HL-60/S4 treated with retinoic acid at 250 ng/mL for 4 days and 3 days (cell line): ENCODE measurements at regions not wholly inside any gene's neighbourhood (a gene's known extent, or its start where the extent isn't known, plus 50 kb on each side); places are given as distances from the start of the nearest gene placed in this dataset.
"Not testable (repeated sequence)": the region's sequence is repeated elsewhere in the genome, so short reads cannot be mapped to it uniquely, and the experiment has no call there.

ENCODE experiments used
- in situ Hi-C: fragments of 300-500 bp; cut with MboI; formaldehyde crosslinking; loops from 2 replicates; pipeline ENCODE4 v1.7.0; 2022; ENCODE audit warnings: low sequenced_read_pairs

DNA sequence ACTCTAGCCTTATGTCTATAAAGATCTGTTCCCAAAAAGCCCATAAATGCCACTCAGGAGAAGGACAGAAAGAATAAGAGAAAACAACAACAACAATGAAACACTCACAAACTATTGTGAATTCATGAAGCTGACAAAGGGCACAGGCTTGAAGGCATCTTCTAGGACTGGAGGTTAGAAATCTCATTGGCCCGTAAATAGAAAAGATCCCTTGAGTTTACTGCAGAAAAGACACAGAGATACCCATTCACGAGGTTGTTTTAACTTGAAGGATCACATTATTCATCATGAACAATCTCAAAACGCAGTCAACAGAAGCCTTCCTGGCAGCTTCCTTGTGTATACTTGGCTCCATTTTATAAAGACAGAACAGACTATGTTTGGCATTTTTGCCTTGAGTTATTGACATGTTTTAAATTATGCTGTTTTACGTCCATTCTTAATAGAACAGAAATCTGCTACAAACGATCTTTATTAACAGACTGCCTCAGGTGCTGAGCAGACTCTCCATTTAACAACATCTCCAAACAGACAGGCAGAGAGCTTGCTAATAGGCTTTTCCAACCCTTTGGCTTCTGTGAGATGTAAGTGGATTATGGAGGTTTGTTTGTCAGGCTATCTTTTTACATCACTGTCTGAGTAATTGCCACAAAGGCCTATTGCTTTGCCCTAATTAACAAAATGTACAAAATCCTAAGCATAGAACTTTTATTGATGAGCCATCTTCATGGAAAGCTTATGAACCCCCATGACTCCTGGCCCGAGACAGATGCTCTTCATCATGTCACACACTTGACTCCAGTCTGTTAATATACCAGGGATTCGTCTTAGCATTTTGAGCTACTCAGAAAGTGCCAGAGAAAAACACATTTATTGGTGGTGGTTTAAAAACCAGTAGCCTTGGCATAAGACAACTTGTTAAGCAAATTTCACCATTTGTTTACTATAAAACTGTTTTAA lies 735.3 kb upstream of the ZNF608 start:
- in situ Hi-C loops = no loop called here

GRCh38 chr5:125483609-125484008 lies 737.2 kb upstream of the ZNF608 start:
- in situ Hi-C loops = no loop called here

GRCh38 chr5:125484272-125484741 lies 737.9 kb upstream of the ZNF608 start:
- in situ Hi-C loops = no loop called here

GRCh38 chr5:125484742-125485641 lies 738.6 kb upstream of the ZNF608 start:
- in situ Hi-C loops = no loop called here

DNA sequence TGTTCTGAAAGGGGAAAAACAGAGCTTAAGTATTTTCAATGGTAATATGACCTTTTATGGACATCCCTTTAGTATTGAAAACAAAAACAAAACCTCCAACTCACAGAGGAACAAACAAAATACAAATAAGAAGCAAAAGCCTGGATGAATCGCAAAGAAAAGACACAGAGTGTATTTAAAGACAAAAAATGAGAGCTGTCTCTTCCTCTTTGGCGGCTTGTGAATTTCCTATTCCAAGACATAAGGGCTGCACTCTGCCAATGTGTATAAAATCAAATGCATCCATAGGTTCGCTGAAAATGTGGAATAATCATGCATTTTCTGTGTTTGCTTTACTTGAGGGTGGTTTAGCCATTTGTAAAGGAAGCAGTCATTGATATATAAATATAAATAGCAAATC lies 739.3 kb upstream of the ZNF608 start:
- in situ Hi-C loops = no loop called here

- in situ Hi-C loops = no loop called here
These were observed 740.2 kb upstream of the ZNF608 start for GRCh38 chr5:125486634-125487033.

DNA sequence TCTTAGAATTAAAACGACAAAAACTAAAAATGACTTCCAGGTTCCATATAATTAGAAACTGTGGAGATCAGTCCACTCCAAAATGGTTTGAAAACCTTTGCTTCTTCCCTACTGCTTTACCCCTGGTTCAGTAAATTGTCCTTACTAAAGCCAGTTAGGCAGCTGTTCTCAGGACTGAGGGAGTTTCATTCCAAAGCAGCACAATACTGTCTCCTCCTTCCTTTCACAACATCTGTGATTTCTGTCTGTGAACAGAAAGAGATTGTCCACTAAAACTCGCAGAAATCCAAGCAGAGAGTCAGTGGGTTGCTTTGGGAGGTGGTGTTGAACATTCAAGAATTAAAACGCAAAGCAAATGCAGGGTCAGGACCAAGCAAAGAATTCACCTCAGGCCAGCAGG lies 740.8 kb upstream of the ZNF608 start:
- in situ Hi-C loops = no loop called here

DNA sequence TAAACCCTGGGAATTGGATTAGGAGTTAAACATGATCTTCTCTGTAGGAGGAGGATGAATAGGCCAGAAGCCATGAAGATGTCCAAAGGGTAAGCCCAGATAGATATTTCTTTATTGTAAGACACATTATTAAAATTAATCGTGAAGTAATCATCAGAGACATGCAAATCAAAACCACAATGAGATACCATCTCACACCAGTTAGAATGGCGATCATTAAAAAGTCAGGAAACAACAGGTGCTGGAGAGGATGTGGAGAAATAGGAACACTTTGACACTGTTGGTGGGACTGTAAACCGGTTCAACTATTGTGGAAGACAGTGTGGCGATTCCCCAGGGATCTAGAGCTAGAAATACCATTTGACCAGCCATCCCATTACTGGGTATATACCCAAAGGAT lies 741.2 kb upstream of the ZNF608 start:
- in situ Hi-C loops = not testable (repeated sequence)

GRCh38 chr5:125489146-125489545 lies 742.7 kb upstream of the ZNF608 start:
- in situ Hi-C loops = no loop called here

DNA sequence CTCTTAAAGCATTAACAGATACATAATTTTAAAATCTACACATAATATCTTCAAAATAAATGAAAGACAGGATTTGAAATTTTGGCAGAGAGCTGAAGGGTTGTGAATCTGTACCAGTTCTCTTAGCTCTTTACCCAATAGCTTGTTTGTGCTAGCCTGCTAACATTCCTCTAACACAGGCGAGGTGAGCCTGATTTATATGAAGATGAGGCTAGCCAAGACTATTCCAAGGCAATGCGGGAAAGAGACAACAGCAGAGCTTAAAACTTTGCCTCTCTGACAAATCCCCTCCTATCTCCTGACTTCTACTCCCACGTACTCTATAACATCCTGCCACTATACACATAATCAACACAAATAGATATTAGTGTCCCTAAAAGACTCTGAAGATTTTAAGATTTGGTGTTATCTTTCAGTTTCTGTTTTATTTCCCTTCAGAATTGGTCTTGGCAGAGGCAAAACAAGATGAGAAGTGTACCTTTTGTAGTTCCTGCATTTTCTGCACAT lies 745.6 kb upstream of the ZNF608 start:
- in situ Hi-C loops = no loop called here

- in situ Hi-C loops = no loop called here
These were observed 746.5 kb upstream of the ZNF608 start for GRCh38 chr5:125492977-125493376.

GRCh38 chr5:125496393-125496792 lies 750.0 kb upstream of the ZNF608 start:
- in situ Hi-C loops = no loop called here

DNA sequence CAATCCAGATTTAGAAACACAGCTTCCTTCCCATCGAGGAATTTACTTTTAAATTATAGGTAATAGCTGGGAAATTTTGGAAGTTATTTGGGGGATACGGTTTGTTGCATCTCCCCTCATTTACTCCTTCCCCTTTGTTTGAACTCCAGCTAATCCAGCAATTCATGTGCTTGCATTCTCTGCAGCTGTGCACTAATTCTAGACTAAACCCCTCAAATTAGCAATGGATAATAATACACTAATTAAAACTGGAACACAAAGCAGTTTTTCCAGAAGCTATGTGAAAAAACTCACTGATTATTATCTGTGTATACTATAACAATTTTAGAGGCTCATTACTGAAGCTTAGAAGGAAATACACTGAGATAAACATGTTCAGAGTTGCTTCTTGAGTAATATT lies 751.2 kb upstream of the ZNF608 start:
- in situ Hi-C loops = no loop called here

- in situ Hi-C loops = no loop called here
These were observed 753.3 kb upstream of the ZNF608 start for GRCh38 chr5:125499636-125500332.

- in situ Hi-C loops = no loop called here
These were observed 755.0 kb upstream of the ZNF608 start for GRCh38 chr5:125501396-125501795.

DNA sequence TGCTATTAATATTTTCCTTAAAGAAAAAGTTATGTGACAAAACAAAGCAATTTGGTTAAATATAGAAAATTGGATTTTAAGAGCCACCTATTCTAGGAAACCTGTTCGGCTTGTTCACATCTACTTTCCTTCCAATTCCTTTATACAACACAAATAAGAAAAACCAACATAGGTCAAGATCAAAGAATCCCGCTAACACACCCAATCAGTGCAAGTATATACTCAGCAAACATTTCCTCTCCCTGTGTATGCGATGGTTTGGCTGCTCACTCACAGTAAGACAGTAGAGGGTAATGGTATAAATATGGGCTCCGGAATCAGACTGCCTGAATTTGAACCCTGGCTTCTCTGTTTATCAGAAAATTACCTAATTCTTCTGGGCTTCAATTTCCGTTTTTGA lies 757.5 kb upstream of the ZNF608 start:
- in situ Hi-C loops = no loop called here

DNA sequence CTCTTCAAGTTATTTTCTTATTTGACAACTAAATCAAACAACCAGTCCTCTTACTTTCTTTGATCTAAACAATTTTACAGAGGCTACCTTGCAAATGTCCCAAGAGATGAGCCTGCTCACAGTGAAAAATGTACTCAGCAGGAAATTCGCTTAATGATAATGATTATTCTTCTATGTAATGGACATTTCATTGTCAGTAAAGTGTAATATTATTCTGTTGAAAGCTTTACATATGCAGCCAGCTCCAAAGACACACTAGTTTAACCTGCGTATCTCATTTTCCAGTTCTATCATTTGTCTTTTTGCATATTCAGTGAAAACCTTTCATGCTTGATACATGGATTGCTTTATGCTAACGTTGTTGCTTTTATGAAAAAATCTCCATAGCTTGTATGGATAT lies 758.7 kb upstream of the ZNF608 start:
- in situ Hi-C loops = no loop called here

- in situ Hi-C loops = no loop called here
These were observed 759.7 kb upstream of the ZNF608 start for GRCh38 chr5:125506124-125506523.

DNA sequence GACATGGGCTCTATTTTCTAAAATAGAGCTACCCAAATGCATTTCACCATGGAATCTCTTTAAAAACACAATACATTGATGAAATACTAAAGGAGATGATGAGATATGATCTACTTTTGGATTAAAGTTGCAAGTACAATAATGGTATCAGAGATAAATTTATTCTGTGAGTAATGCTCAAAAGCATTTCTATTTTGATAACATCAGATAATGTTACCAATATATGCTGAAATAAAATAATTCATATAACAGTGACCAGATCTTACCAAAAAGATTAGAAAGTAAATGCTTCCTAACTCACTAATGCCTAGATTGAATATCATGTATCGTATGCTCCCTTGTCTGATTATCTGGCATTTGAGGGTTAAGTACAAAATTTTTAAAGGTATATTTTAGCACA lies 761.8 kb upstream of the ZNF608 start:
- in situ Hi-C loops = no loop called here

GRCh38 chr5:125510651-125511050 lies 764.2 kb upstream of the ZNF608 start:
- in situ Hi-C loops = no loop called here
